ENCODE measurements at regions not wholly inside any gene's neighbourhood (a gene's known extent, or its start where the extent isn't known, plus 50 kb on each side); places are given as distances from the start of the nearest gene placed in this dataset.

- Histone ChIP-seq H3K9me3 (ENCODE audit: control insufficient read depth, low read length) (no peaks in the 10 kb centered on the region), H3K36me3 (ENCODE audit: control insufficient read depth, insufficient read depth, low read length, severe bottlenecking) (no peaks in the 10 kb centered on the region), H3K4me3 (ENCODE audit: low read length) (no peak overlapping the region), H3K9ac (ENCODE audit: low read length) (no peak overlapping the region), H3K4me1 (ENCODE audit: control insufficient read depth, insufficient read depth, low read length) (peaks cover 26% of the 10 kb centered on the region), H3K27me3 (replicated peaks; ENCODE audit: control insufficient read depth, insufficient read depth, low read length) (no peaks in the 10 kb centered on the region)
- DNase-seq (ENCODE audit: low read depth), result no peak
Measured at GRCh38 chr2:20565101-20565622, 85.7 kb downstream of the HS1BP3 start.

GRCh38 chr2:20565623-20566236, 85.2 kb downstream of the HS1BP3 start:
- H3K36me3 ChIP-seq (ENCODE audit: control insufficient read depth, insufficient read depth, low read length, severe bottlenecking), result no peaks in the 10 kb centered on the region
- H3K4me3 ChIP-seq (ENCODE audit: low read length), result no peak overlapping the region
- H3K9me3 ChIP-seq (ENCODE audit: control insufficient read depth, low read length), result no peaks in the 10 kb centered on the region
- no peak overlapping the region for H3K9ac ChIP-seq (ENCODE audit: low read length)
- DNase-seq (ENCODE audit: low read depth), result no peak
- no peaks in the 10 kb centered on the region for H3K27me3 ChIP-seq (replicated peaks; ENCODE audit: control insufficient read depth, insufficient read depth, low read length)
- peaks cover 26% of the 10 kb centered on the region for H3K4me1 ChIP-seq (ENCODE audit: control insufficient read depth, insufficient read depth, low read length)

GRCh38 chr2:20566331-20566730, 84.6 kb downstream of the HS1BP3 start:
- Histone ChIP-seq H3K9me3 (ENCODE audit: control insufficient read depth, low read length) (no peaks in the 10 kb centered on the region), H3K9ac (ENCODE audit: low read length) (no peak overlapping the region), H3K4me1 (ENCODE audit: control insufficient read depth, insufficient read depth, low read length) (peaks cover 21% of the 10 kb centered on the region), H3K36me3 (ENCODE audit: control insufficient read depth, insufficient read depth, low read length, severe bottlenecking) (no peaks in the 10 kb centered on the region), H3K4me3 (ENCODE audit: low read length) (no peak overlapping the region), H3K27me3 (replicated peaks; ENCODE audit: control insufficient read depth, insufficient read depth, low read length) (no peaks in the 10 kb centered on the region)
- DNase-seq (ENCODE audit: low read depth), result no peak

- H3K4me3 ChIP-seq (ENCODE audit: low read length), result no peak overlapping the region
- peaks cover 23% of the 10 kb centered on the region for H3K4me1 ChIP-seq (ENCODE audit: control insufficient read depth, insufficient read depth, low read length)
- no peaks in the 10 kb centered on the region for H3K27me3 ChIP-seq (replicated peaks; ENCODE audit: control insufficient read depth, insufficient read depth, low read length)
- H3K9me3 ChIP-seq (ENCODE audit: control insufficient read depth, low read length), result no peaks in the 10 kb centered on the region
- no peak overlapping the region for H3K9ac ChIP-seq (ENCODE audit: low read length)
- H3K36me3 ChIP-seq (ENCODE audit: control insufficient read depth, insufficient read depth, low read length, severe bottlenecking), result no peaks in the 10 kb centered on the region
- no peak for DNase-seq (ENCODE audit: low read depth)
Measured at GRCh38 chr2:20567159-20567925, 83.6 kb downstream of the HS1BP3 start.

All from adipocyte (in vitro differentiated cells).